GM10266 (cell line): ENCODE measurements at regions not wholly inside any gene's neighbourhood (a gene's known extent, or its start where the extent isn't known, plus 50 kb on each side); places are given as distances from the start of the nearest gene placed in this dataset.
"Not testable (repeated sequence)": the region's sequence is repeated elsewhere in the genome, so short reads cannot be mapped to it uniquely, and the experiment has no call there.

Experiments
- DNase-seq: peaks from one replicate; pipeline ENCODE4 v3.0.0; 2012; ENCODE audit errors: extremely low spot score
- CTCF ChIP-seq: IDR thresholded peaks from 2 replicates; pipeline ENCODE4 v1.5.1; 2012; ENCODE audit warnings: mild to moderate bottlenecking, low read depth; ENCODE audit not compliant: control insufficient read depth, insufficient read depth; ENCODE audit errors: missing control alignments

- no peak for TF ChIP-seq CTCF
- DNase-seq: no peak
Observed at GRCh38 chr5:26427281-26427680, 611.1 kb downstream of the CDH9 start.

- no peak for DNase-seq
- no peak for TF ChIP-seq CTCF
Observed at GRCh38 chr5:26419987-26420386, 618.4 kb downstream of the CDH9 start.

DNA sequence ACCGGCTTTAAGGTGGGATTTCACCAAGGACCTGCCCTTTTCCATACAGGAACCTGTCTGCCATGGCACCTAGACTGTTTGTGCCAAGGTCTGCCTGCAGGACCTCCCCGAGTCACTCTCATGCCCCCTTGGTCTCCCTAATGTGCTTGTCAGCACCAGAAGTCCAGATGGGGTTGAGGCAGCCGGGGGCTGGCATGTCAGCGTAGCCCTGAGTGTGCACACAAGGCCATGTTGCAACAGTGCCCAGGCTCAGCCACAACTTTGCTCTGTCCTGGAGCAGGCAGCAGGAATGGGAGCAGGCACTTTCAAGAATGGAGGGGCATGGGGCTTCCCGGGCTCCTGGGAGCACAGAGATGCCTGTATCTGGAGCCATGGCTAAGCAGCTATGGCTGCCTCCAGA, 621.5 kb downstream of the CDH9 start:
- TF ChIP-seq CTCF: no peak
- DNase-seq: no peak

DNA sequence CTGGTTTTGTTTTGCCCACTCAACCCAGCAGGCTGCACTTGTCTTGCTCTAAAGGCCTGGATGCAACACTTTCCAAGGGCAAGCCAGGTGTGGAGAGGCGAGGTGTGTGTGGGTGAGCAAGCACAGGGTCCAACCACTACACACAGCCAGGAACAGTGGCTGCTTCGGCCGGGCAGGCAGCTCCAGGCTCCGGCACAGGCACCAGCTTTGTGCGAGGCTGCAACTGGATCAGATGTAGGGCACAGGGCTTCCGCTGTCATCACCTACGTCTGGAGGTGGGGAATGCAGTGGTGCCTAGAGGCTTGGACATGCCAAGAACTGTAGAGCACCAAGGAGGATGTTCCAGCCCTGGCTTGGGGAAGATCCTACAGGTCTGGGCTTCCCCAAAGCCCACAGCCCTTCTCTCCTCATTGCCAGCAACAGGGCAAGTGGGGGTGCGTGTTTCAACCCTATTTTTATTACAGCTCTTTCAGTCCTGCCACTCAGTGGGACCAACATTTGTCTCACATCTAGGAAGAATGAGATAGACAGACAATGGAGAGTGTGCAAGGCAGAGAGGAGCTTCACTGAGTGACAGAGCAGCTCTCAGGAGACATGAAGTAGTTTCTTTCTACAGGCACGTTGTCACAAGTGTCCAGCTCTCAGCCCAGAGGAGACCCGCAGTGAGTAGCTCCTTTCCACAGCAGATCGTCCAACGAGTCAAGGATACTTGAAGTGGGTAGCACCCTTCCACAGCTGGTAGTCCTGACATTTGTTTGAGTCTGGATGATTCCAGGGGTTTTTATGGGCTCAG, 622.2 kb downstream of the CDH9 start:
- no peak for TF ChIP-seq CTCF
- no peak for DNase-seq

- DNase-seq: no peak
- TF ChIP-seq CTCF: no peak
Observed at GRCh38 chr5:26390608-26391007, 647.8 kb downstream of the CDH9 start.

GRCh38 chr5:26388976-26389375, 649.4 kb downstream of the CDH9 start:
- no peak for DNase-seq
- no peak for TF ChIP-seq CTCF

- DNase-seq: no peak
- no peak for TF ChIP-seq CTCF
Observed at GRCh38 chr5:26386532-26386931, 651.9 kb downstream of the CDH9 start.

DNA sequence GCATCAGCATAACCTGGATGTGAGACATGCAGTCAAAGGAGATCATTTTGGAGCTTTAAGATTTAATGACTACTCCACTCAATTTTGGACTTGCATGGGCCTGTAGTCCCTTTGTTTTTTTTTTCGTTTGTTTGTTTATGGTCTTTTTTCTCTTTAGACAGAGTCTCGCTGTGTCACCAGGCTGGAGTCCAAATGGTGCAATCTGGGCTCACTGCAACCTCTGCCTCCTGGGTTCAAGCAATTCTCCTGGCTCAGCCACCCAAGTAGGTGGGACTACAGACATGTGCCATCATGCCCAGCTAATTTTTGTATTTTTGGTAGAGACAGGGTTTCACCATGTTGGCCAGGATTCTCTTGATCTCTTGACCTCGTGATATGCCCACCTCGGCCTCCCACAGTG, 673.8 kb downstream of the CDH9 start:
- not testable (repeated sequence) for DNase-seq
